Keratinocyte (primary cell): ENCODE measurements at regions not wholly inside any gene's neighbourhood (a gene's known extent, or its start where the extent isn't known, plus 50 kb on each side); places are given as distances from the start of the nearest gene placed in this dataset.

Source experiments
- EZH2 ChIP-seq: IDR thresholded peaks from one replicate; pipeline ENCODE4 v1.6.1; 2012; ENCODE audit warnings: inconsistent platforms, mild to moderate bottlenecking, low read length, moderate library complexity
- TF ChIP-seq, protein P1 (sequence below), 3 experiments: IDR thresholded peaks in 1 of 3; conservative IDR thresholded peaks in 1 of 3; optimal IDR thresholded peaks in 1 of 3; 2 replicates in 2 of 3; 3 replicates in 1 of 3; pipeline versions ENCODE3 to v1.5.1; 2011; ENCODE audit warnings: low read length in 3 of 3, mild to moderate bottlenecking in 3 of 3, moderate library complexity in 2 of 3, control low read depth in 1 of 3, inconsistent platforms in 1 of 3; ENCODE audit not compliant: insufficient read depth in 2 of 3; ENCODE audit errors: extremely low read depth in 1 of 3

DNA sequence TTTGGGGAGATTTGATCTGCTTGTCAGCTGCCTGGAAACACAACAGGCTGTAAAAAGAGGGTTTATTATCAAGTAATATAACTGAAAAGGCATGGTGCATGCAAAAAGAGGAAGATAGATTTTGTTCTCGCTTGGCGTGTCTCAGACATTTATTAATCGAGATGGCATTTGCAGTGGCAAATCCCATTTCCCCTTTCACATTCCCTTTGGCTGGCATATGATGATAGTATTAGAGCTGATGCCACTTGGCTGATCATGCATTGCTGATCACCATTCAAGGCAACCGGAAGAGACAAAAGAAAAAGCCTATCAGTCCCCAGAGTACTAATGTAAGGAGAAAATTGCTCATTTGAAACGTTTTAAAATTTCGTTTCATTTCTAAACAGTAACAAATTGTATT, 101.8 kb downstream of the ZIC3 start:
- TF ChIP-seq, protein P1, sequence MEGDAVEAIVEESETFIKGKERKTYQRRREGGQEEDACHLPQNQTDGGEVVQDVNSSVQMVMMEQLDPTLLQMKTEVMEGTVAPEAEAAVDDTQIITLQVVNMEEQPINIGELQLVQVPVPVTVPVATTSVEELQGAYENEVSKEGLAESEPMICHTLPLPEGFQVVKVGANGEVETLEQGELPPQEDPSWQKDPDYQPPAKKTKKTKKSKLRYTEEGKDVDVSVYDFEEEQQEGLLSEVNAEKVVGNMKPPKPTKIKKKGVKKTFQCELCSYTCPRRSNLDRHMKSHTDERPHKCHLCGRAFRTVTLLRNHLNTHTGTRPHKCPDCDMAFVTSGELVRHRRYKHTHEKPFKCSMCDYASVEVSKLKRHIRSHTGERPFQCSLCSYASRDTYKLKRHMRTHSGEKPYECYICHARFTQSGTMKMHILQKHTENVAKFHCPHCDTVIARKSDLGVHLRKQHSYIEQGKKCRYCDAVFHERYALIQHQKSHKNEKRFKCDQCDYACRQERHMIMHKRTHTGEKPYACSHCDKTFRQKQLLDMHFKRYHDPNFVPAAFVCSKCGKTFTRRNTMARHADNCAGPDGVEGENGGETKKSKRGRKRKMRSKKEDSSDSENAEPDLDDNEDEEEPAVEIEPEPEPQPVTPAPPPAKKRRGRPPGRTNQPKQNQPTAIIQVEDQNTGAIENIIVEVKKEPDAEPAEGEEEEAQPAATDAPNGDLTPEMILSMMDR (optimal IDR thresholded peaks at IDR 0.05 in 1 of 3, IDR thresholded peaks at IDR 0.05 in 1 of 3, conservative IDR thresholded peaks at IDR 0.05 in 1 of 3; ENCODE audit: extremely low read depth in 1 of 3, insufficient read depth in 2 of 3, low read length in 3 of 3): no peak
- no peak for TF ChIP-seq EZH2
